ENCODE measurements at regions not wholly inside any gene's neighbourhood (a gene's known extent, or its start where the extent isn't known, plus 50 kb on each side); places are given as distances from the start of the nearest gene placed in this dataset.

DNA sequence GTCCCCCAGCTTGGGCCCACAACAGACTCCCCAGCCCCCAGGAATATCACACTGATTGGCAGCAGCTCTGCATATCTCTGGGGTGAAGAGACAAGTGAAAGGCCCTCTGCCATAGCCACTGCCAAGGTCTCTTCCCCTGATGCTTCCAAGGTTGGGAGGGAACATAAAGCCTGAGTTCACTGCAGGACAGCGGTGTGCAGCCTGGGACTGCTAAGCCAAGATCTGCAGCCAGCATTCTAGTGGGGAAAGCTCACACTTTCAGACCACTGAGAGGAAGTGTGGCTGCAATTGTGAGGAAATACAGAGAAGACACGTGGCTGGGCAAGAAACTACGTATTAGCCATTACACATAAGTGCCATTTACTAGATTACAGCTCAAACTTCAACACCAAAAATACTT is 100.7 kb downstream of the MAIP1 start:
- intact Hi-C loops (cut with DNase I): no loop called here
- TF ChIP-seq CTCF (IDR thresholded peaks at IDR 0.05) (no peak), POLR2A (IDR thresholded peaks at IDR 0.05) (no peak), POLR2AphosphoS5 (IDR thresholded peaks at IDR 0.05) (no peak), EP300 (IDR thresholded peaks at IDR 0.05) (no peak)
- Histone ChIP-seq H3K27me3 (no peaks in the 10 kb centered on the region), H3K27ac (no peak overlapping the region), H3K4me1 (no peaks in the 10 kb centered on the region), H3K36me3 (no peaks in the 10 kb centered on the region), H3K9me3 (no peaks in the 10 kb centered on the region), H3K4me3 (no peak overlapping the region)
- DNase-seq: no peak
- WGBS, 2 donors: 67 to 87% methylated on average over 3 of the region's 3 CpGs

- Histone ChIP-seq H3K9me3 (no peaks in the 10 kb centered on the region), H3K4me1 (no peaks in the 10 kb centered on the region), H3K27ac (no peak overlapping the region), H3K4me3 (no peak overlapping the region), H3K27me3 (no peaks in the 10 kb centered on the region), H3K36me3 (no peaks in the 10 kb centered on the region)
- TF ChIP-seq POLR2A (IDR thresholded peaks at IDR 0.05): no peak
- no peak for TF ChIP-seq EP300 (IDR thresholded peaks at IDR 0.05)
- TF ChIP-seq POLR2AphosphoS5 (IDR thresholded peaks at IDR 0.05): no peak
- no peak for TF ChIP-seq CTCF (IDR thresholded peaks at IDR 0.05)
- DNase-seq: no peak
- intact Hi-C loops (cut with DNase I): no loop called here
- 81 to 85% methylated on average over 3 of the region's 3 CpGs for WGBS, 2 donors
These were observed 107.8 kb downstream of the MAIP1 start for GRCh38 chr2:200063155-200063554.

DNA sequence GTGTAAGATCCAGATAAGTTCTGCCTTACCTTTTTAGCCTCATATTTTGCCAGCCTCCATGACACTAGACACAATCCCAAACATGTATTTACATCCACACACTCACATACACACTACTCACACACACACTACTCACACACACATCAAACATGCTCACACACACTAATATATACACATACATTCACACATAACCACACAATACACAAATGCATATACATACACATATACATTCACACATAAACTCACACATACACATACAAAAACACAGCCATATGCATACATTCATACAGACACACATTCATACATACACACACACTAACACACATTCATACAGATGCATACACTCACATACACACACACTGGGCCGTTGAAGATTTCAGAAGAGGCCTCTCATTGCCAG is 109.5 kb downstream of the MAIP1 start:
- no peak for DNase-seq
- H3K36me3 ChIP-seq: no peaks in the 10 kb centered on the region
- 68 to 71% methylated on average over 1 of the region's 1 CpG for WGBS, 2 donors
- intact Hi-C loops (cut with DNase I): no loop called here
- no peaks in the 10 kb centered on the region for H3K27me3 ChIP-seq
- no peaks in the 10 kb centered on the region for H3K4me1 ChIP-seq
- H3K27ac ChIP-seq: no peak overlapping the region
- no peak overlapping the region for H3K4me3 ChIP-seq
- H3K9me3 ChIP-seq: no peaks in the 10 kb centered on the region
- TF ChIP-seq CTCF (IDR thresholded peaks at IDR 0.05): no peak
- TF ChIP-seq POLR2A (IDR thresholded peaks at IDR 0.05): no peak
- TF ChIP-seq POLR2AphosphoS5 (IDR thresholded peaks at IDR 0.05): no peak
- TF ChIP-seq EP300 (IDR thresholded peaks at IDR 0.05): no peak

GRCh38 chr2:200065477-200065876 is 110.1 kb downstream of the MAIP1 start:
- no peak for DNase-seq
- Histone ChIP-seq H3K27ac (no peak overlapping the region), H3K9me3 (no peaks in the 10 kb centered on the region), H3K4me1 (no peaks in the 10 kb centered on the region), H3K4me3 (no peak overlapping the region), H3K27me3 (no peaks in the 10 kb centered on the region), H3K36me3 (no peaks in the 10 kb centered on the region)
- no peak for TF ChIP-seq CTCF (IDR thresholded peaks at IDR 0.05)
- TF ChIP-seq POLR2A (IDR thresholded peaks at IDR 0.05): no peak
- TF ChIP-seq POLR2AphosphoS5 (IDR thresholded peaks at IDR 0.05): no peak
- TF ChIP-seq EP300 (IDR thresholded peaks at IDR 0.05): no peak
- intact Hi-C loops (cut with DNase I): no loop called here
- 57 to 61% methylated on average over 2 of the region's 2 CpGs for WGBS, 2 donors

DNA sequence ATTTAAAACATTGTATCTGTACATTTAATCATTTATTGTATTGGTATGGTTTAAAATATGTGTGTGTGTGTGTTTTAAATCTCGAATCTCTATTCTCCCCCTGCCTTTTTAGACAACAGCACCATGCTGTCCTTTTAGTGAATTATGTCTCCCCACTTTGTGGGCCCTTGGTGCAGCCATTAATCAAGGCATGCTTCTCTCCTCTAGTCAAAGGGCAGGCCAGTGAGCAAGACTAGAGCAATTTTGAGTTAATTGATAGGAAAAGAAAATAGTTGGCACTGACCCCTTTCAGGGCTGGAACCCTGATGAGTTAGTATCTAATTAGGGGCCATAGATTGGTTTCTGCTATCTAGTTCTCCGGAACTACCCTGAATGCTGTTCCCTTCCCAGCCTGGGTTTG is 111.0 kb downstream of the MAIP1 start:
- DNase-seq: no peak
- intact Hi-C loops (cut with DNase I): no loop called here
- WGBS, 2 donors: 88% methylated on average over 2 of the region's 2 CpGs
- no peak overlapping the region for H3K27ac ChIP-seq
- no peak for TF ChIP-seq POLR2A (IDR thresholded peaks at IDR 0.05)
- TF ChIP-seq POLR2AphosphoS5 (IDR thresholded peaks at IDR 0.05): no peak
- TF ChIP-seq EP300 (IDR thresholded peaks at IDR 0.05): no peak
- TF ChIP-seq CTCF (IDR thresholded peaks at IDR 0.05): no peak
- no peaks in the 10 kb centered on the region for H3K9me3 ChIP-seq
- H3K4me1 ChIP-seq: no peaks in the 10 kb centered on the region
- H3K4me3 ChIP-seq: no peak overlapping the region
- no peaks in the 10 kb centered on the region for H3K36me3 ChIP-seq
- H3K27me3 ChIP-seq: no peaks in the 10 kb centered on the region
